B cell (primary cell): ENCODE measurements at regions not wholly inside any gene's neighbourhood (a gene's known extent, or its start where the extent isn't known, plus 50 kb on each side); places are given as distances from the start of the nearest gene placed in this dataset.

Experiments
- EZH2 ChIP-seq: IDR thresholded peaks from 2 replicates; pipeline ENCODE4 v1.6.1; 2012; ENCODE audit warnings: borderline replicate concordance, low read depth, mild to moderate bottlenecking, moderate library complexity, low read length; ENCODE audit not compliant: insufficient read depth, poor library complexity, severe bottlenecking
- TF ChIP-seq, protein P1 (sequence below): fragments of 200-600 bp; IDR thresholded peaks from one replicate; pipeline ENCODE4 v1.8.0; 2022; ENCODE audit warnings: antibody characterized with exemption, mild to moderate bottlenecking

DNA sequence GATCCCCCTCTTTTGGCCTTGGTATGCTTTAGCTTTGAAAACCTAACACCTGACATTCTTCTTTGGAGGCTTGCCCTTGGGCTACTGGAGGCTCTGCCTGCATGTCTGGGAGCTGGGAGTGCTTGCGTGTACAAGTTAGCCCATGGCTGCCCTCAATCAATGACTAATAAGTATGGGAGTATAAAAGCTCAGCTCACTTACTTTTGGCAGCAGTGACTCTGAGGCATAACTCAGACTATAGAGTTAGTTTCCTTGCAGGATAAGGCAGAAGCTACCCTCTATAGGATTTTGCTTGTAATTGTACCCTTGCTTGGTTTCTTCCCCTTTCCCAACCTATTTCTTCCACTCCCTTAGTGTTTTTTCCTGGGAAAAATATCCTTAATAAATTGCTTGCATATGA is 247.9 kb downstream of the PPP1R2C start:
- TF ChIP-seq, protein P1, sequence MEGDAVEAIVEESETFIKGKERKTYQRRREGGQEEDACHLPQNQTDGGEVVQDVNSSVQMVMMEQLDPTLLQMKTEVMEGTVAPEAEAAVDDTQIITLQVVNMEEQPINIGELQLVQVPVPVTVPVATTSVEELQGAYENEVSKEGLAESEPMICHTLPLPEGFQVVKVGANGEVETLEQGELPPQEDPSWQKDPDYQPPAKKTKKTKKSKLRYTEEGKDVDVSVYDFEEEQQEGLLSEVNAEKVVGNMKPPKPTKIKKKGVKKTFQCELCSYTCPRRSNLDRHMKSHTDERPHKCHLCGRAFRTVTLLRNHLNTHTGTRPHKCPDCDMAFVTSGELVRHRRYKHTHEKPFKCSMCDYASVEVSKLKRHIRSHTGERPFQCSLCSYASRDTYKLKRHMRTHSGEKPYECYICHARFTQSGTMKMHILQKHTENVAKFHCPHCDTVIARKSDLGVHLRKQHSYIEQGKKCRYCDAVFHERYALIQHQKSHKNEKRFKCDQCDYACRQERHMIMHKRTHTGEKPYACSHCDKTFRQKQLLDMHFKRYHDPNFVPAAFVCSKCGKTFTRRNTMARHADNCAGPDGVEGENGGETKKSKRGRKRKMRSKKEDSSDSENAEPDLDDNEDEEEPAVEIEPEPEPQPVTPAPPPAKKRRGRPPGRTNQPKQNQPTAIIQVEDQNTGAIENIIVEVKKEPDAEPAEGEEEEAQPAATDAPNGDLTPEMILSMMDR: no peak
- no peak for TF ChIP-seq EZH2
